SU-DHL-6 (cell line): ENCODE measurements at regions not wholly inside any gene's neighbourhood (a gene's known extent, or its start where the extent isn't known, plus 50 kb on each side); places are given as distances from the start of the nearest gene placed in this dataset.

Experiments
- H2AFZ ChIP-seq: fragments of 200-600 bp; sonication (generic); 2 replicates; pipeline ENCODE4 v1.6.1; 2014; ENCODE audit warnings: low read depth, mild to moderate bottlenecking, moderate library complexity, mixed read lengths, antibody characterized with exemption, low read length; ENCODE audit not compliant: severe bottlenecking
- H3F3A ChIP-seq: fragments of 200-600 bp; shearing (Covaris generic); 2 replicates; pipeline ENCODE4 v1.6.0; 2016; ENCODE audit warnings: antibody characterized with exemption, mild to moderate bottlenecking; ENCODE audit not compliant: insufficient read depth
- H3K27ac ChIP-seq: fragments of 200-600 bp; sonication (generic); 2 replicates; pipeline ENCODE4 v1.5.1; 2016; ENCODE audit warnings: low read depth, mild to moderate bottlenecking, low read length, moderate library complexity, mixed read lengths
- H3K27me3 ChIP-seq: fragments of 200-600 bp; sonication (generic), shearing (Covaris generic); 2 replicates; pipeline ENCODE4 v1.6.0; 2014; ENCODE audit warnings: mild to moderate bottlenecking, low read length
- H3K36me3 ChIP-seq: fragments of 200-600 bp; sonication (generic); 2 replicates; pipeline ENCODE4 v1.6.1; 2014; ENCODE audit warnings: mild to moderate bottlenecking, low read length, mixed read lengths
- H3K4me2 ChIP-seq: fragments of 300-600, 200-600 bp; shearing (Covaris generic), sonication (generic); 2 replicates; pipeline ENCODE4 v1.6.0; 2014; ENCODE audit warnings: low read length, low read depth, mild to moderate bottlenecking; ENCODE audit not compliant: poor library complexity, severe bottlenecking
- H3K4me3 ChIP-seq: fragments of 200-600 bp; sonication (generic); 2 replicates; pipeline ENCODE4 v1.5.1; 2014; ENCODE audit warnings: antibody characterized with exemption, low read length, mild to moderate bottlenecking, mixed read lengths; ENCODE audit not compliant: insufficient read depth, poor library complexity, severe bottlenecking
- H3K79me2 ChIP-seq: fragments of 200-600 bp; sonication (generic); 2 replicates; pipeline ENCODE4 v1.6.1; 2014; ENCODE audit warnings: mild to moderate bottlenecking, low read length, moderate library complexity; ENCODE audit not compliant: insufficient read depth
- H3K9ac ChIP-seq: fragments of 200-600 bp; sonication (generic); 2 replicates; pipeline ENCODE4 v1.7.0; 2014; ENCODE audit warnings: mild to moderate bottlenecking, low read length
- H3K9me2 ChIP-seq: fragments of 200-600 bp; sonication (generic); replicated peaks from 2 replicates; pipeline ENCODE4 v1.6.1; 2014; ENCODE audit warnings: low read length; ENCODE audit not compliant: insufficient read depth
- H3K9me3 ChIP-seq: fragments of 200-600 bp; sonication (generic); 2 replicates; pipeline ENCODE4 v1.6.1; 2014; ENCODE audit warnings: low read length, mixed read lengths; ENCODE audit not compliant: insufficient read depth
- H4K20me1 ChIP-seq: fragments of 200-600 bp; sonication (generic); 2 replicates; pipeline ENCODE4 v1.6.1; 2014; ENCODE audit warnings: low read depth, mild to moderate bottlenecking, antibody characterized with exemption, low read length, moderate library complexity, mixed read lengths
- CTCF ChIP-seq: fragments of 200-600 bp; sonication (generic); IDR thresholded peaks from one replicate; pipeline ENCODE4 v1.5.1; 2017; ENCODE audit warnings: antibody characterized with exemption, mild to moderate bottlenecking, low read length, moderate library complexity; ENCODE audit not compliant: insufficient read depth, poor library complexity, severe bottlenecking
- EZH2phosphoT487 ChIP-seq: fragments of 200-600 bp; sonication (generic), shearing (Covaris generic); conservative IDR thresholded peaks from 2 replicates; pipeline ENCODE4 v1.6.1; 2018; ENCODE audit warnings: mild to moderate bottlenecking, antibody characterized with exemption, low read length, moderate library complexity, mixed read lengths

- Histone ChIP-seq H3K9me3 (peaks cover 5% of the 10 kb centered on the region; the same call in 1 of the 2 replicates), H3K4me2 (peak overlapping the region; percentile 97), H3K79me2 (no peaks in the 10 kb centered on the region), H3K27me3 (no peaks in the 10 kb centered on the region), H3K36me3 (no peaks in the 10 kb centered on the region), H3K27ac (peak overlapping the region; percentile 92), H3K9ac (peak overlapping the region; percentile 57), H3K4me3 (peak overlapping the region; percentile 48), H3F3A (peaks cover 19% of the 10 kb centered on the region), H3K9me2 (no peaks in the 10 kb centered on the region), H4K20me1 (no peaks in the 10 kb centered on the region), H2AFZ (peak overlapping the region; percentile 67)
- no peak for TF ChIP-seq EZH2phosphoT487
- TF ChIP-seq CTCF, result no peak
These were observed 119.5 kb upstream of the AFF2 start for GRCh38 chrX:148380650-148381561.

GRCh38 chrX:148381603-148382002, 118.8 kb upstream of the AFF2 start:
- H3K4me3 ChIP-seq, result peak overlapping the region; percentile 48

GRCh38 chrX:148382983-148383382, 117.4 kb upstream of the AFF2 start:
- Histone ChIP-seq H3K36me3 (no peaks in the 10 kb centered on the region), H3K9me3 (peaks cover 5% of the 10 kb centered on the region; the same call in 1 of the 2 replicates), H3F3A (peaks cover 19% of the 10 kb centered on the region), H3K79me2 (no peaks in the 10 kb centered on the region), H3K4me3 (no peak overlapping the region), H3K27ac (no peak overlapping the region), H3K9me2 (no peaks in the 10 kb centered on the region), H3K4me2 (no peak overlapping the region), H4K20me1 (no peaks in the 10 kb centered on the region), H3K27me3 (no peaks in the 10 kb centered on the region), H2AFZ (no peak overlapping the region), H3K9ac (no peak overlapping the region)
- TF ChIP-seq EZH2phosphoT487 (no peak), CTCF (no peak)

More at GRCh38 chrX:148381603-148382002, 118.8 kb upstream of the AFF2 start:
- Histone ChIP-seq H3K27ac (peak overlapping the region; percentile 92), H3F3A (peaks cover 19% of the 10 kb centered on the region), H3K9me3 (peaks cover 5% of the 10 kb centered on the region; the same call in 1 of the 2 replicates), H3K36me3 (no peaks in the 10 kb centered on the region), H3K27me3 (no peaks in the 10 kb centered on the region), H3K4me2 (peak overlapping the region; percentile 97), H3K79me2 (no peaks in the 10 kb centered on the region), H3K9ac (peak overlapping the region; percentile 57), H2AFZ (peak overlapping the region; percentile 67), H4K20me1 (no peaks in the 10 kb centered on the region), H3K9me2 (no peaks in the 10 kb centered on the region)
- no peak for TF ChIP-seq CTCF
